GM19395 (cell line): ENCODE measurements at regions not wholly inside any gene's neighbourhood (a gene's known extent, or its start where the extent isn't known, plus 50 kb on each side); places are given as distances from the start of the nearest gene placed in this dataset.
"Not testable (repeated sequence)": the region's sequence is repeated elsewhere in the genome, so short reads cannot be mapped to it uniquely, and the experiment has no call there.

ENCODE experiments used
- ATAC-seq: cut with Tn5 transposase; IDR thresholded peaks from one replicate; pipeline ENCODE4 v1.9.1; 2021; ENCODE audit warnings: mild to moderate bottlenecking, moderate library complexity; ENCODE audit not compliant: unreplicated experiment

GRCh38 chr17:27200476-27200875 is 93.4 kb upstream of the WSB1 start:
- ATAC-seq: no peak

- no peak for ATAC-seq
These were observed 90.7 kb upstream of the WSB1 start for GRCh38 chr17:27203241-27203640.

DNA sequence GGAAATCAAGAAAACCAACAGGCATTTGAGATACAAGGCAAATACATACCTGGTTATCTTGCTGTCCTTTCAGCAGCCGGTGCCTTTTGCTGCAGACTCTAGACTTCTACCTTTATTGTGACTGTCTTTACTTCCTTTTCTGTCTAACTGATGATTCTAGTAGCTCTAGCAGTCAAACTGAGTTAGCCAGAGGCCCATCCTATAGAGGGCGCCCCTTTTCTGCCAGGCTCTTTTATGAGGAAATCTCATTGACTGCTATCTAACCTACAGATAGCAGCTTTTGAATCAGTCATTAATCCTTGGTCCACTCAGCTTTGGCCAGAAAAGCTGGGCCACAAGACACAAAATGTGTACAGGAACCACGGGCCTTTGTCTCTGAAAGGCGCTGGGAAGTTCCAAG is 87.5 kb upstream of the WSB1 start:
- no peak for ATAC-seq

GRCh38 chr17:27207073-27207513 is 86.8 kb upstream of the WSB1 start:
- ATAC-seq: no peak

GRCh38 chr17:27208370-27208769 is 85.5 kb upstream of the WSB1 start:
- ATAC-seq: not testable (repeated sequence)

GRCh38 chr17:27209316-27209715 is 84.6 kb upstream of the WSB1 start:
- ATAC-seq: no peak

- ATAC-seq: not testable (repeated sequence)
These were observed 83.1 kb upstream of the WSB1 start for GRCh38 chr17:27210809-27211208.

GRCh38 chr17:27216836-27217235 is 77.1 kb upstream of the WSB1 start:
- no peak for ATAC-seq

GRCh38 chr17:27217631-27218030 is 76.3 kb upstream of the WSB1 start:
- peak; percentile 77 for ATAC-seq

DNA sequence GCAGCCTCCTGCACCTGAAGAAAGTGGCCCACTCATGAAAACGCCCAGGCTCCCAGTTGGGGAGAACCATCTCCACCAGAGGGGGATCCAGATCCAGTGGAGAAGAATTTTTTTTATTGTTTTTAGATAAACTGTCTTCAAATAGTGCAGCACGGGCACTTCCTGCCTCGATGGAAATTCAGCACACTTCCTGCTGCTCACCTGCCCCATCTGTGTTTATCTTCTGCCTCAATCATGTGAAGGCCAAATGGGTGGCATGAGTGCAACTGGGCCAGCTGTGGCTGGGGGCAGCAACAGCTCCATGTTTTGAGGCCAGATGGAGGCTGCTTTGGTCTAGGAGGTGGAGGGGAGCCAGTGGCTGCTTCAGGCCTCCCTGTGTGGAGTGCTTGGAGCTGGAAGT is 75.9 kb upstream of the WSB1 start:
- no peak for ATAC-seq

GRCh38 chr17:27218719-27219488 is 75.0 kb upstream of the WSB1 start:
- ATAC-seq: peak; percentile 79

DNA sequence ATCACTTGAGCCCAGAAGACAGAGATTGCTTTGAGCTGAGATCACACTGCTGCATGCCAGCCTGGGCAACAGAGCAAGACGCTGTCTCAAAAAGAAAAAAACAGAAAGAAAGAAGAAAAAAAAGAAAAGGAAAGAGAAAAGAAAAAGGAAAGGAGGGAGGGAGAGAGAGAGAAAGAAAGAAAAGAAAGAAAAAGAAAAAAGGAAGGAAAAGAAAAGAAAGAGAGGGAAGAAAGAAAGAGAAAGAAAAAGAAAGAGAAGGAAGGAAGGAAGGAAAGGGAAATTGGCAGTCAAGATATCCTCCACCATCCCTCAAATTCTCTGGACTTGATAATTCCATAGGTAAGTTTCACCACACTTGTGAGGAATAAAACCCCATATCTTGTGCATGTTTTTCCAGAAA is 71.4 kb upstream of the WSB1 start:
- no peak for ATAC-seq

DNA sequence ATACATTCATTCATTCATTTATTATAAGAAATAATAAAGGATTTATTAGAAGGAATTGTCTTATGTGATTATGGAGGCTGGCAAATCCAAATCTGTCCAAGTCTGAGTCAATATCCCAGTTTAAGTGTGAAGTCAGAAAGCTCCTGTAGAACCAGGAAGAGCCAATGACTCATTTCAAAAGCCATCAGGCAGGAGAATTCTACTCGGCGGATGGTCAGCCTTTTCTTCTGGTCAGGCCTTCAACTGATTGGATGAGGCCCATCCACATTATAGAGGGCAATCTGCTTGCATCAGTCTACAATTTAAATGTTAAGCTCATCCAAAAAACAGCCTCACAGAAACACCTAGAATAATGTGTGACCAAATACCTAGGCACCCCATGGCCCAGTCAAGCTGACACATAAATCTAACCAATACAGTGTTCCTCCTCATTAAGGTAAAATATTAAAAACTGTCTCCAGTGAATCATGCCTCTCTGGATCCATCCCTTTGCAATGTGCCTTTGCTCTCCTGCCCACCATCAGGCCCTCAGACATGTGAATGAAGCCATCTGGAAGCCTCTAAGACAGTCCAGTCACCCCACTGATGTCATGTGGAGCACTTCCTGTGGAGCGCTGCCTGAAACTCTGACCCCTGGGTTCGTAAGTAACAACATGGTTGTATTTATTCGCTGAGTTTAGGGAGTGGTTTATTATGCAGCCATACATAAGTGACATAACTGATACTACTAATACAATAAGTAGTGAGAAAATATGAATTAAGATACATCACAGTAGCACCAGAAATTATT is 69.2 kb upstream of the WSB1 start:
- ATAC-seq: no peak

GRCh38 chr17:27226611-27227230 is 67.2 kb upstream of the WSB1 start:
- no peak for ATAC-seq

DNA sequence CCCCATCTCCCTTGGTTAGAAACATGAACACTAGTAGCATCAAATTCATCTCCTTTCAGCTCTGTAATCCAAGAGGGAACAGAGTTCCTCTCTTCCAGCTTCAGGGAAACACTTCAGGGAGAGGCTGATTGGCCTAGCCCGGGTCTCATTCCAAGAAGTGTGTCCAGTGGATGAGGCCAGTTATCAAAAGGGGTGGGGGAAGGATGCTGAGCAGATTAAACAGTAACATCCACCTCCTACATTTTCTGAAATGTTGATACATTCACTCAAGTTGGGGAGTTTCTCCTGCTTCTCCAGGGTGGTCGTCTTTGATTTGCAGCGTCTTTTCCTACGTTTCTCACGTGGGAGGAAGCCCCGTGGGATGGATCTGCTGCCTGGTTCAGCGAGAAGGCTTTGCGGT is 62.9 kb upstream of the WSB1 start:
- no peak for ATAC-seq

GRCh38 chr17:27232328-27232727 is 61.6 kb upstream of the WSB1 start:
- ATAC-seq: no peak

- no peak for ATAC-seq
These were observed 60.9 kb upstream of the WSB1 start for GRCh38 chr17:27233059-27233458.

- no peak for ATAC-seq
These were observed 60.1 kb upstream of the WSB1 start for GRCh38 chr17:27233776-27234175.

DNA sequence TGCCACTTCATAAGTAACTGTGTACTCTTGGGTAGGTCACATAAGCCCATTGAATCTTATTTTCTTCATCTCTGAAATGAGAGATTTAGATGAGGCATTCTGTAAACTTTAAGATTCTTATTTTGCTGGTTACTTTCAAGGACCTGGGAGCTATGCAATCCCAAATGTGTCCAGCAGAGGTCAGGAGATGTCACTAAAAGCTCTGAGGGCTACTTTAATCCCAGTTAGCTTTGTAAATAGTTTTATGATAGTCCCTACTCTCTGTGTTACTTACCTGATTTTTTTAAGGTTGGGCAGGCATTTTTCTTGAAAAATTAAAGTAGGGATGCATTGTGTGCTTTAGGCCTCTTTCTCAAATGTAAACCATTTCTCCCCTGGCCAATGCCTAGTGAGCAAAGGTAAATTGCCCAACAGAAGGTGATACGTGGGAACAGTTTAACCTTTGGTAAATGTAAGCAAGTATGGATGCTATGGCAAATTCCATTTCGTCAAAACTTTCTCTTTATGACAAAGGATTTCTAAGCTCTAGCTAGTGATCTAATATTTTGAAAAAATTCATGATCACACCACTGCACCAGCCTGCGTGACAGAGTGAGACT is 57.1 kb upstream of the WSB1 start:
- no peak for ATAC-seq

DNA sequence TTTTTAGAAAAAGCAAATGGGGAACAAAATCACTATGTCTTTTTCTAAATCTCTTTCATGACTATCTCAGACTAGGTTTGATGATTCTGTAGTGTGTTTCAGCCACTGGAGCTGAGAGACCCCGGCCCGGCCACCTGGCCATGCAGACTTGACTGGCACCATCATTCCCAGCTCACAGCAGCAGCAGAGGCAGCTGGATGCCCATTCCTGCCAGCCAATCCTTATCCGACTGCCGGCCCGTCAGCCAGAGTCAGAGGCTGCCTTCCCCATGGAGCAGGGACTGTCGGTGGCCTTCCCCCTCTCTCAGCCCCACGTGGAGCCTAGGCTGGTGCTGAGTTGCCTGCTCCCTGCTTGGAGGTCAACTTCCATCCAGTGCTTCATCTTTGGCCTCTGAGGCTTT is 56.0 kb upstream of the WSB1 start:
- no peak for ATAC-seq

DNA sequence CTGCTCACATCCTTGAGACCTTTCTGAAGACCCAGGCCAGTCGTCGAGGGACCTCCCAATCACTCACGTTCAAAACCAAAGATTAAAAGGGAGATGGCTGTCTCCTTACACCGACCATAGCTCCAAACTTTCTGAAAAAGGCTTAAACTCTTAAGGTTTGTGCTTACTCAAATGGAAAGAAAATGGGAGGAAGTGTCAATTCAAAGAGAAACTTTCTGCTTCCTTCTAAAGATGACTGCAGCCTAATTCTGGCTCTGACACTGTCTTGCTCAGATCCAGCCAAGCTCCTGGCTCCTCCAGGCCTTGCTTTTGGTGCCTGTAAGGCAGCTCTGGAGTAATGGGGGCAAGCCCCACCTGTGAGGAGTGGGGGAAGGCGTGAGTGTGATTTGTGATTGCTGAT is 54.9 kb upstream of the WSB1 start:
- ATAC-seq: no peak
